ENCODE measurements at regions not wholly inside any gene's neighbourhood (a gene's known extent, or its start where the extent isn't known, plus 50 kb on each side); places are given as distances from the start of the nearest gene placed in this dataset.

GRCh38 chr3:82498186-82498585 is 736.7 kb upstream of the GBE1 start:
- Mint-ChIP-seq H3K4me1 (peaks cover 6% of the 10 kb centered on the region), H3K36me3 (ENCODE audit: low read depth) (no peaks in the 10 kb centered on the region), H3K27me3 (ENCODE audit: insufficient read depth, low read depth, poor library complexity) (no peaks in the 10 kb centered on the region), H3K27ac (no peak overlapping the region), H3K9me3 (no peaks in the 10 kb centered on the region), H3K4me3 (no peak overlapping the region)
- Histone ChIP-seq H3K9me2 (ENCODE audit: insufficient read depth) (no peaks in the 10 kb centered on the region), H3K4me3 (no peak overlapping the region), H2AFZ (no peak overlapping the region), H3K4me1 (ENCODE audit: insufficient read depth) (peaks cover 8% of the 10 kb centered on the region), H3K4me2 (no peak overlapping the region), H3F3A (replicated peaks; ENCODE audit: low read depth) (no peaks in the 10 kb centered on the region), H3K79me2 (replicated peaks; ENCODE audit: insufficient read depth) (no peaks in the 10 kb centered on the region), H4K20me1 (replicated peaks; ENCODE audit: insufficient read depth) (no peaks in the 10 kb centered on the region), H3K27ac (ENCODE audit: low read depth) (no peak overlapping the region), H3K36me3 (ENCODE audit: insufficient read depth) (no peaks in the 10 kb centered on the region), H3K27me3 (ENCODE audit: insufficient read depth) (no peaks in the 10 kb centered on the region)
- DNase-seq (ENCODE audit: low spot score) = no peak
- no peak for ATAC-seq
- no peak for TF ChIP-seq REST (IDR thresholded peaks at IDR 0.05; ENCODE audit: unreplicated experiment)
- TF ChIP-seq STAT1 (IDR thresholded peaks at IDR 0.05; ENCODE audit: unreplicated experiment) = no peak
- no peak for TF ChIP-seq EZH2phosphoT487 (IDR thresholded peaks at IDR 0.05; ENCODE audit: unreplicated experiment)
- no peak for TF ChIP-seq ETS1 (IDR thresholded peaks at IDR 0.05)
- no peak for TF ChIP-seq CREB1 (CRISPR knock-in tag; IDR thresholded peaks at IDR 0.05; ENCODE audit: low read depth)
- TF ChIP-seq EZH2 (IDR thresholded peaks at IDR 0.05; ENCODE audit: low read depth, unreplicated experiment) = no peak
- TF ChIP-seq CTCF (conservative IDR thresholded peaks at IDR 0.05; ENCODE audit: low read depth in 2 of 2) = no peak
- no peak for TF ChIP-seq ZNF462 (CRISPR knock-in tag; IDR thresholded peaks at IDR 0.05)
